ENCODE measurements at regions not wholly inside any gene's neighbourhood (a gene's known extent, or its start where the extent isn't known, plus 50 kb on each side); places are given as distances from the start of the nearest gene placed in this dataset.

DNA sequence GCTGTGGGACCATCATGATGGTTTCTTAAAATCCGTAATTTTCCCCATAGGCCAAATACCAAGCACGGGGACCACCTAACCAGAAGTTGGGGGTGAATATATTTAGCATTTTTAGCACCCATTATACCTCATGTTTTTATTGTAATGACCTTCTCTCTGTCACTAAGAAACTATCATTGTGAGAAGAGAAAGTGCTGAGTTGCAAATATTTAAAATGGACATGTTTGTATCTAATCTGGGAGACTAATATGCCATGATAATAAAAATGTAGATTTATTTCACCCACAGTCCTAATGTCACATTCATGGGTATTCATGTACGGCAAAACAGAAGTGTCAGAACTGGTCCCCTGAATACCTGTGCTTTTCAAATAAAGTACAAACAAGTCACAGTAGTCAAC lies 398.9 kb upstream of the NR2F2 start:
- TF ChIP-seq, protein P1, sequence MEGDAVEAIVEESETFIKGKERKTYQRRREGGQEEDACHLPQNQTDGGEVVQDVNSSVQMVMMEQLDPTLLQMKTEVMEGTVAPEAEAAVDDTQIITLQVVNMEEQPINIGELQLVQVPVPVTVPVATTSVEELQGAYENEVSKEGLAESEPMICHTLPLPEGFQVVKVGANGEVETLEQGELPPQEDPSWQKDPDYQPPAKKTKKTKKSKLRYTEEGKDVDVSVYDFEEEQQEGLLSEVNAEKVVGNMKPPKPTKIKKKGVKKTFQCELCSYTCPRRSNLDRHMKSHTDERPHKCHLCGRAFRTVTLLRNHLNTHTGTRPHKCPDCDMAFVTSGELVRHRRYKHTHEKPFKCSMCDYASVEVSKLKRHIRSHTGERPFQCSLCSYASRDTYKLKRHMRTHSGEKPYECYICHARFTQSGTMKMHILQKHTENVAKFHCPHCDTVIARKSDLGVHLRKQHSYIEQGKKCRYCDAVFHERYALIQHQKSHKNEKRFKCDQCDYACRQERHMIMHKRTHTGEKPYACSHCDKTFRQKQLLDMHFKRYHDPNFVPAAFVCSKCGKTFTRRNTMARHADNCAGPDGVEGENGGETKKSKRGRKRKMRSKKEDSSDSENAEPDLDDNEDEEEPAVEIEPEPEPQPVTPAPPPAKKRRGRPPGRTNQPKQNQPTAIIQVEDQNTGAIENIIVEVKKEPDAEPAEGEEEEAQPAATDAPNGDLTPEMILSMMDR (IDR thresholded peaks at IDR 0.05) = no peak
- TF ChIP-seq ZFX (IDR thresholded peaks at IDR 0.05; ENCODE audit: borderline replicate concordance) = no peak

Measured in 22Rv1 (cell line).